Stomach (tissue), 4 donors: ENCODE measurements at regions not wholly inside any gene's neighbourhood (a gene's known extent, or its start where the extent isn't known, plus 50 kb on each side); places are given as distances from the start of the nearest gene placed in this dataset.

Experiments
- POLR2A ChIP-seq, 4 donors: fragments of 450-650 bp; IDR thresholded peaks; one replicate each; pipeline ENCODE4 v1.6.1; 2016; ENCODE audit warnings: antibody characterized with exemption in 4 of 4, control low read depth in 2 of 4, mild to moderate bottlenecking in 1 of 4, moderate library complexity in 1 of 4
- POLR2AphosphoS5 ChIP-seq, 3 donors: sonication (generic); formaldehyde crosslinking; IDR thresholded peaks; one replicate each; pipeline ENCODE4 v1.6.1; 2016; ENCODE audit warnings: antibody characterized with exemption in 3 of 3
- TF ChIP-seq, protein P1 (sequence below), 7 experiments: fragments of 450-650 bp in 4 of 7; fragments of 200-600 bp in 3 of 7; sonication (generic) in 3 of 7; IDR thresholded peaks; one replicate each; pipeline ENCODE4 v1.5.1; 2016 to 2019; ENCODE audit warnings: antibody characterized with exemption in 7 of 7, control low read depth in 2 of 7, mild to moderate bottlenecking in 1 of 7

DNA sequence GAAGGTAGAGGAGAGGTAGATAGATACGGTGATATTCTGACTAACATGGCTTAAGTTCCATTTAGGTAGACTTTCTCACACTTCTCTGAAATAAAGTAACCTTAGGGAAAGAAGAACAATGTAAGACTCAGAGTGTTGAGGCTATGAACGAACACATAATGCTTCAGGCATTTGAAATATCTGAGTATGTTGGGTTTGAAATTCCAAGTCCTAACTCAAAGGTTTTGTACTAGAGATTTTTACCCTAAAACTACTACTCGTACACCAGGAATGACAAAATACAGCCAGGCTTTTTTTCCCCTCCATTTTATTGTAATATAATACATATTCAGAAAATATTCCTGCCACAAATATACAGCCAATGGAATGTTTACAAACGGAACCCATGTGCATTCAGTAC, 592.6 kb downstream of the ETS1 start:
- TF ChIP-seq POLR2A (IDR thresholded peaks at IDR 0.05) = no peak
- no peak for TF ChIP-seq POLR2AphosphoS5 (IDR thresholded peaks at IDR 0.05)
- TF ChIP-seq, protein P1, sequence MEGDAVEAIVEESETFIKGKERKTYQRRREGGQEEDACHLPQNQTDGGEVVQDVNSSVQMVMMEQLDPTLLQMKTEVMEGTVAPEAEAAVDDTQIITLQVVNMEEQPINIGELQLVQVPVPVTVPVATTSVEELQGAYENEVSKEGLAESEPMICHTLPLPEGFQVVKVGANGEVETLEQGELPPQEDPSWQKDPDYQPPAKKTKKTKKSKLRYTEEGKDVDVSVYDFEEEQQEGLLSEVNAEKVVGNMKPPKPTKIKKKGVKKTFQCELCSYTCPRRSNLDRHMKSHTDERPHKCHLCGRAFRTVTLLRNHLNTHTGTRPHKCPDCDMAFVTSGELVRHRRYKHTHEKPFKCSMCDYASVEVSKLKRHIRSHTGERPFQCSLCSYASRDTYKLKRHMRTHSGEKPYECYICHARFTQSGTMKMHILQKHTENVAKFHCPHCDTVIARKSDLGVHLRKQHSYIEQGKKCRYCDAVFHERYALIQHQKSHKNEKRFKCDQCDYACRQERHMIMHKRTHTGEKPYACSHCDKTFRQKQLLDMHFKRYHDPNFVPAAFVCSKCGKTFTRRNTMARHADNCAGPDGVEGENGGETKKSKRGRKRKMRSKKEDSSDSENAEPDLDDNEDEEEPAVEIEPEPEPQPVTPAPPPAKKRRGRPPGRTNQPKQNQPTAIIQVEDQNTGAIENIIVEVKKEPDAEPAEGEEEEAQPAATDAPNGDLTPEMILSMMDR (IDR thresholded peaks at IDR 0.05) = no peak
